SK-N-SH (cell line): ENCODE measurements at regions not wholly inside any gene's neighbourhood (a gene's known extent, or its start where the extent isn't known, plus 50 kb on each side); places are given as distances from the start of the nearest gene placed in this dataset.

ENCODE experiments used
- CTCF ChIP-seq: fragments of 200-600 bp; sonication (generic); IDR thresholded peaks from 2 replicates; pipeline ENCODE4 v1.6.1; 2017; ENCODE audit warnings: antibody characterized with exemption, mild to moderate bottlenecking, moderate library complexity
- EP300 ChIP-seq, 2 experiments: IDR thresholded peaks; 2 replicates each; pipeline versions ENCODE4 v1.4.0 to v1.6.1; 2012; ENCODE audit warnings: borderline replicate concordance in 1 of 2, low read depth in 1 of 2, low read length in 1 of 2
- EZH2phosphoT487 ChIP-seq: fragments of 200-600 bp; sonication (generic); IDR thresholded peaks from 2 replicates; pipeline ENCODE4 v1.6.1; 2017; ENCODE audit warnings: low read depth, mixed run types, mild to moderate bottlenecking, antibody characterized with exemption, moderate library complexity, borderline replicate concordance
- FOXJ3 ChIP-seq: sonication (generic); formaldehyde crosslinking; IDR thresholded peaks from 2 replicates; pipeline ENCODE4 v1.5.1; 2020; ENCODE audit warnings: mild to moderate bottlenecking, missing genetic modification reagents
- GATA2 ChIP-seq: sonication (generic); formaldehyde crosslinking; IDR thresholded peaks from 2 replicates; pipeline ENCODE4 v1.5.0; 2020; ENCODE audit warnings: mild to moderate bottlenecking, missing genetic modification reagents
- JUND ChIP-seq: IDR thresholded peaks from 2 replicates; pipeline ENCODE4 v1.4.0; 2012
- MXI1 ChIP-seq: IDR thresholded peaks from 2 replicates; pipeline ENCODE4 v1.6.1; 2012; ENCODE audit warnings: mild to moderate bottlenecking, low read depth, low read length, improper control_type of control experiment
- NFIC ChIP-seq: IDR thresholded peaks from 2 replicates; pipeline ENCODE4 v1.4.0; 2012; ENCODE audit warnings: borderline replicate concordance
- NRF1 ChIP-seq: IDR thresholded peaks from 2 replicates; pipeline ENCODE4 v1.6.1; 2012; ENCODE audit warnings: low read depth, mild to moderate bottlenecking, low read length
- RCOR1 ChIP-seq: fragments of 150-350 bp; IDR thresholded peaks from 2 replicates; pipeline ENCODE4 v1.6.1; 2017; ENCODE audit warnings: antibody characterized with exemption, low read length
- TAF1 ChIP-seq: IDR thresholded peaks from 2 replicates; pipeline ENCODE4 v1.6.1; 2012; ENCODE audit warnings: low read depth, mild to moderate bottlenecking, low read length, moderate library complexity, borderline replicate concordance
- YY1 ChIP-seq: IDR thresholded peaks from 2 replicates; pipeline ENCODE4 v1.4.0; 2012; ENCODE audit warnings: low read depth, mild to moderate bottlenecking
- TF ChIP-seq, protein P1 (sequence below): IDR thresholded peaks from 2 replicates; pipeline ENCODE4 v1.4.0; 2012; ENCODE audit warnings: low read depth

DNA sequence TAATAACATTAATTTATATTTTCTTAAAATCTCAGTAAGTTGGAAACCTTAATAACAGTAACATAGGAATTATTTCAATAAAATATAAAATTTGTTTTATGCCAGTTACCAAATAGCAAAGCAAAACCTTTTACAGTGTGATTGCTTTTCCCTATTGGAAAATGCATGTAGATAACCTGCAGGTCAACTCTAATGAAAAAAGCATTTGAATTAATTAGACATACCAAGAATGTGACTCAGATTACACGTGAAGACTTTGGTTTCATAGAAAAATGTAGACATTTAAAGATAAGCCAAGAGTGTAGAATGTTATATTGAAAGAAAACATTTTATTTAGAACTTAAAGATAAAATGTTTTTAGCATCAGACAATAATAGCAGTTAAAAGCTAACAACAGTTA, 888.1 kb downstream of the TMEM121 start:
- no peak for TF ChIP-seq YY1
- no peak for TF ChIP-seq RCOR1
- no peak for TF ChIP-seq FOXJ3
- no peak for TF ChIP-seq NFIC
- no peak for TF ChIP-seq MXI1
- TF ChIP-seq NRF1: no peak
- TF ChIP-seq, protein P1, sequence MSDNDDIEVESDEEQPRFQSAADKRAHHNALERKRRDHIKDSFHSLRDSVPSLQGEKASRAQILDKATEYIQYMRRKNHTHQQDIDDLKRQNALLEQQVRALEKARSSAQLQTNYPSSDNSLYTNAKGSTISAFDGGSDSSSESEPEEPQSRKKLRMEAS: no peak
- no peak for TF ChIP-seq CTCF
- no peak for TF ChIP-seq TAF1
- TF ChIP-seq GATA2 (CRISPR knock-in tag): no peak
- no peak for TF ChIP-seq EP300 (IDR thresholded peaks at IDR 0.05; ENCODE audit: borderline replicate concordance in 1 of 2, low read depth in 1 of 2, low read length in 1 of 2)
- TF ChIP-seq JUND: no peak
- no peak for TF ChIP-seq EZH2phosphoT487
